PC-3 (cell line): ENCODE measurements at regions not wholly inside any gene's neighbourhood (a gene's known extent, or its start where the extent isn't known, plus 50 kb on each side); places are given as distances from the start of the nearest gene placed in this dataset.

Source experiments
- ATAC-seq: fragments of 200-7000 bp; cut with Tn5 transposase; 2 replicates; pipeline ENCODE4 v1.9.1; 2020; ENCODE audit warnings: mild to moderate bottlenecking, moderate library complexity
- BruUV-seq: library from RNA; stranded (reverse); fragments of 400-500 nt; replicated peaks from 2 replicates; lab custom pipeline; 2021; lab: Mats Ljungman, UMichigan
- CTCF ChIA-PET: fragments of 300-600 bp; sonication (Branson Sonifier 250); formaldehyde crosslinking; loops from one replicate; lab custom pipeline; 2022; ENCODE audit warnings: antibody characterized with exemption; lab: Charles Lee
- POLR2A ChIA-PET: fragments of 300-600 bp; sonication (Branson Sonifier 250); formaldehyde crosslinking; loops from one replicate; lab custom pipeline; 2022; ENCODE audit warnings: antibody characterized with exemption; ENCODE audit not compliant: unreplicated experiment; lab: Charles Lee
- DNase-seq: peaks from one replicate; pipeline ENCODE4 v3.0.0-alpha.2; 2015
- H2AFZ ChIP-seq: fragments of 300-600 bp; sonication (generic); 2 replicates; pipeline ENCODE4 v1.6.0; 2016; ENCODE audit warnings: antibody characterized with exemption, low read length
- H3F3A ChIP-seq: fragments of 300-600 bp; sonication (generic); one replicate; pipeline ENCODE4 v1.6.0; 2017; ENCODE audit warnings: antibody characterized with exemption, low read length, control low read depth, mild to moderate bottlenecking; ENCODE audit not compliant: unreplicated experiment
- H3K27ac ChIP-seq: fragments of 300-600 bp; sonication (generic); 2 replicates; pipeline ENCODE4 v1.5.1; 2016; ENCODE audit warnings: mild to moderate bottlenecking, low read length
- H3K27me3 ChIP-seq: fragments of 300-600 bp; sonication (generic); 2 replicates; pipeline ENCODE4 v1.6.1; 2016; ENCODE audit warnings: low read length, mixed read lengths
- H3K36me3 ChIP-seq: fragments of 300-600 bp; sonication (generic); 2 replicates; pipeline ENCODE4 v1.6.1; 2016; ENCODE audit warnings: low read depth, mixed run types, low read length, mixed read lengths
- H3K4me1 ChIP-seq: fragments of 300-600 bp; sonication (generic); 2 replicates; pipeline ENCODE4 v1.5.1; 2016; ENCODE audit warnings: low read length; ENCODE audit not compliant: insufficient read depth
- H3K4me2 ChIP-seq: fragments of 300-600 bp; sonication (generic); 2 replicates; pipeline ENCODE4 v1.6.0; 2016; ENCODE audit warnings: low read length
- H3K4me3 ChIP-seq: fragments of 300-600 bp; sonication (generic); 2 replicates; pipeline ENCODE4 v1.5.1; 2016; ENCODE audit warnings: mild to moderate bottlenecking, low read length, mixed read lengths
- H3K79me2 ChIP-seq: fragments of 300-600 bp; sonication (generic); 2 replicates; pipeline ENCODE4 v1.6.1; 2017; ENCODE audit warnings: low read length, mixed read lengths
- H3K9ac ChIP-seq: fragments of 300-600 bp; sonication (generic); 2 replicates; pipeline ENCODE4 v1.6.0; 2016; ENCODE audit warnings: mild to moderate bottlenecking, low read length
- H3K9me2 ChIP-seq: fragments of 300-600 bp; sonication (generic); replicated peaks from 2 replicates; pipeline ENCODE4 v1.6.1; 2016; ENCODE audit warnings: mixed run types, low read length, mixed read lengths
- H3K9me3 ChIP-seq: fragments of 300-600 bp; sonication (generic); 2 replicates; pipeline ENCODE4 v1.6.1; 2016; ENCODE audit warnings: low read length, mixed read lengths
- H4K20me1 ChIP-seq: fragments of 300-600 bp; sonication (generic); 2 replicates; pipeline ENCODE4 v1.6.1; 2016; ENCODE audit warnings: low read length, mixed read lengths
- EZH2 ChIP-seq: fragments of 300-600 bp; sonication (generic); IDR thresholded peaks from one replicate; pipeline ENCODE4 v1.6.1; 2017; ENCODE audit warnings: antibody characterized with exemption, mild to moderate bottlenecking, low read length; ENCODE audit not compliant: unreplicated experiment
- EZH2phosphoT487 ChIP-seq: fragments of 300-600 bp; sonication (generic); IDR thresholded peaks from 2 replicates; pipeline ENCODE4 v1.6.1; 2018; ENCODE audit warnings: mild to moderate bottlenecking, antibody characterized with exemption, low read length, borderline replicate concordance
- intact Hi-C: fragments of 100-400 bp; cut with micrococcal nuclease; formaldehyde crosslinking; loops from 2 replicates; pipeline ENCODE4 v1.9.0; 2023
- TF ChIP-seq, protein P1 (sequence below): fragments of 300-600 bp; sonication (generic); conservative IDR thresholded peaks from 2 replicates; pipeline ENCODE4 v1.5.1; 2017; ENCODE audit warnings: antibody characterized with exemption, low read depth, mild to moderate bottlenecking, low read length

DNA sequence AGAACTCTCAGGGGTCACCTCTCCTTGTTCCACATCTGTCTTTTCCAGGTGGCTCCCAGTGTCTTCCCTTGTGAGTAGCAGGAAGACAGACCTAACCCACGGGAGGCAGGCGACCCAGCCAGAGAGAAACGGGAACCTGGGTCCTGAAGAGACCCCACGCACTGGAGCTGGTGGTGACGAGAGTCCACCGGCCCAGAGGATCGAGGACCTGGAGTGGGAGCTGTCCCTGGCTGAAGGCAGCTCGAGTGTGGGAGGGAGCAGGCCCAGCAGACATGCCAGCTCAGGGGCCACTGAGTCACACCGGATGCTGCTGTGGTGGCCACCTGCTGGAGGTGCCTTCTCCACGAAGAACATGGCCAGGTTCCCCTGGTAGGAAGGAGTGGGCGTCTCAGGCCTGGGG lies 66.5 kb upstream of the ATP12A start:
- Histone ChIP-seq H3K9ac (no peak overlapping the region), H4K20me1 (no peaks in the 10 kb centered on the region), H3K4me2 (no peak overlapping the region), H3K36me3 (no peaks in the 10 kb centered on the region), H3K4me1 (no peaks in the 10 kb centered on the region), H3K79me2 (no peaks in the 10 kb centered on the region), H3K9me2 (no peaks in the 10 kb centered on the region), H3K9me3 (no peaks in the 10 kb centered on the region), H3K27me3 (peaks cover 9% of the 10 kb centered on the region), H3F3A (no peaks in the 10 kb centered on the region), H2AFZ (no peak overlapping the region), H3K4me3 (no peak overlapping the region), H3K27ac (no peak overlapping the region)
- DNase-seq: no peak
- TF ChIP-seq, protein P1, sequence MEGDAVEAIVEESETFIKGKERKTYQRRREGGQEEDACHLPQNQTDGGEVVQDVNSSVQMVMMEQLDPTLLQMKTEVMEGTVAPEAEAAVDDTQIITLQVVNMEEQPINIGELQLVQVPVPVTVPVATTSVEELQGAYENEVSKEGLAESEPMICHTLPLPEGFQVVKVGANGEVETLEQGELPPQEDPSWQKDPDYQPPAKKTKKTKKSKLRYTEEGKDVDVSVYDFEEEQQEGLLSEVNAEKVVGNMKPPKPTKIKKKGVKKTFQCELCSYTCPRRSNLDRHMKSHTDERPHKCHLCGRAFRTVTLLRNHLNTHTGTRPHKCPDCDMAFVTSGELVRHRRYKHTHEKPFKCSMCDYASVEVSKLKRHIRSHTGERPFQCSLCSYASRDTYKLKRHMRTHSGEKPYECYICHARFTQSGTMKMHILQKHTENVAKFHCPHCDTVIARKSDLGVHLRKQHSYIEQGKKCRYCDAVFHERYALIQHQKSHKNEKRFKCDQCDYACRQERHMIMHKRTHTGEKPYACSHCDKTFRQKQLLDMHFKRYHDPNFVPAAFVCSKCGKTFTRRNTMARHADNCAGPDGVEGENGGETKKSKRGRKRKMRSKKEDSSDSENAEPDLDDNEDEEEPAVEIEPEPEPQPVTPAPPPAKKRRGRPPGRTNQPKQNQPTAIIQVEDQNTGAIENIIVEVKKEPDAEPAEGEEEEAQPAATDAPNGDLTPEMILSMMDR: no peak
- TF ChIP-seq EZH2phosphoT487 (no peak), EZH2 (no peak)
- ATAC-seq: no peak
- ChIA-PET POLR2A (no interaction called here), CTCF (no interaction called here)
- BruUV-seq: no TSS peak
- intact Hi-C loops: no loop called here

DNA sequence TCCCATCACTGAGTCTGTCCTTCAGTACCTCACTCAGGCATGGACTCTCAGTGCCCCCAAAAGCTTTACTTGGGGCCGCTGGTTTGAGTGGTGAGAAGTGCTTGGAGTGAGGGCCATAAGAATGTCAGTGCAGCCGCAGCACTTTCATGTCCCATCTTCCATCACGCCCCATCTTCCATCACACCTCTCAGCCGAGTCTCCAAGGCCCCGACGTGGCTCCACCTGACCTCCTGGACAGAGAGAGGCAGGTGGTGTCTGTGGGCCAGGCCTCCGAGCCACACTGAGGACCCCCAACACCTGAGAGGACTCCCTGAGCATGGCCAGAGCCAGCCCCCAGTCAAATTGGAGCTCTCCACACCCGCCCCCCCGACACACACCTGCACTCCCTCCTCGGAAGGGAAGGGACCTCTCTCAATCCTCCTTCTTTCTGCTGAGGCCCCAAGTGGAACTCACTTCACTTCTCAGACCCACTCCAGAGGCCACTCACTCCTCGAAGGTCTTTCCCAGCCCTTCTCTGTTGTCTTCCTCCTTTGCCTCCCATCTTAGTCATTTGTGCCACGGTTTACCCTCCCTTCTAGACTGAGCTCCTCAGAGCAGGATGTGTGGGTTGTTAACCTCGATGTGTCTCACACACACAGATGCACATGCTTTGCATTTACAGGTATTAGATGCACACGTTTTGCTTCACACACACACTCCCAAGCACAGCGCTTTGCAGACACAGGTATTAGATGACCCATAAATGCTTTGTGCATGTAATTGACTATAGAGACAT lies 65.7 kb upstream of the ATP12A start:
- CTCF ChIA-PET: no interaction called here
- DNase-seq: no peak
- ATAC-seq: no peak
- Histone ChIP-seq H3K4me1 (no peaks in the 10 kb centered on the region), H3K36me3 (no peaks in the 10 kb centered on the region), H3K9ac (no peak overlapping the region), H3K9me3 (no peaks in the 10 kb centered on the region), H3F3A (no peaks in the 10 kb centered on the region), H3K4me3 (no peak overlapping the region), H3K27ac (no peak overlapping the region), H3K9me2 (no peaks in the 10 kb centered on the region), H3K4me2 (no peak overlapping the region), H2AFZ (no peak overlapping the region), H4K20me1 (no peaks in the 10 kb centered on the region), H3K27me3 (peaks cover 9% of the 10 kb centered on the region), H3K79me2 (no peaks in the 10 kb centered on the region)
- intact Hi-C loops: no loop called here
- POLR2A ChIA-PET: no interaction called here
- no peak for TF ChIP-seq EZH2phosphoT487
- TF ChIP-seq, protein P1: no peak
- no peak for TF ChIP-seq EZH2
- no TSS peak for BruUV-seq

DNA sequence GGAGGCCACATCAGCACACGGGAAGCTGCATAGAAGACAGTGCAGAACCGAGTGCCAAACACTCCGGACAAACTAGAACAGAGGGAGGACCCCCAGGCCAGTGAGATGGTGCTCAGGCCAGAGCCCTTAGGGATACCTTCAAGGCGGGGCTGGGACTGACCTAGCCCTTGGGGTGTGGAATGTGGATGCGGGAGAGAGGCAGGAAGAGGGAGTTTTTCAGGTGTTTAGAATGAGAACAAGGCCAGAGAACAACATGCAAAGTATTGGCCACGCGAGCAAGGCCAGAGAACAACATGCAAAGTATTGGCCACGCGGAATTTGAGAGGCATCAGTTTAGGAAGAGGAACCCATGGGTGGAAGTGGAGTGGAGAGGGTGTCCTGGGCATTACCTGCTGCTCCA lies 65.1 kb upstream of the ATP12A start:
- no TSS peak for BruUV-seq
- H3K27me3 ChIP-seq: peaks cover 9% of the 10 kb centered on the region
- H3K9ac ChIP-seq: no peak overlapping the region
- no peak overlapping the region for H3K4me2 ChIP-seq
- H3K9me3 ChIP-seq: no peaks in the 10 kb centered on the region
- DNase-seq (no peak), ATAC-seq (no peak)
- no peaks in the 10 kb centered on the region for H3K36me3 ChIP-seq
- H2AFZ ChIP-seq: no peak overlapping the region
- no peak overlapping the region for H3K4me3 ChIP-seq
- no peaks in the 10 kb centered on the region for H3K79me2 ChIP-seq
- no peaks in the 10 kb centered on the region for H3K9me2 ChIP-seq
- ChIA-PET POLR2A (no interaction called here), CTCF (no interaction called here)
- no peaks in the 10 kb centered on the region for H3F3A ChIP-seq
- H3K27ac ChIP-seq: no peak overlapping the region
- no peaks in the 10 kb centered on the region for H3K4me1 ChIP-seq
- no peaks in the 10 kb centered on the region for H4K20me1 ChIP-seq
- intact Hi-C loops: no loop called here
- no peak for TF ChIP-seq EZH2
- TF ChIP-seq EZH2phosphoT487: no peak
- TF ChIP-seq, protein P1: no peak
